ENCODE measurements at regions not wholly inside any gene's neighbourhood (a gene's known extent, or its start where the extent isn't known, plus 50 kb on each side); places are given as distances from the start of the nearest gene placed in this dataset.
"Not testable (repeated sequence)": the region's sequence is repeated elsewhere in the genome, so short reads cannot be mapped to it uniquely, and the experiment has no call there.

DNA sequence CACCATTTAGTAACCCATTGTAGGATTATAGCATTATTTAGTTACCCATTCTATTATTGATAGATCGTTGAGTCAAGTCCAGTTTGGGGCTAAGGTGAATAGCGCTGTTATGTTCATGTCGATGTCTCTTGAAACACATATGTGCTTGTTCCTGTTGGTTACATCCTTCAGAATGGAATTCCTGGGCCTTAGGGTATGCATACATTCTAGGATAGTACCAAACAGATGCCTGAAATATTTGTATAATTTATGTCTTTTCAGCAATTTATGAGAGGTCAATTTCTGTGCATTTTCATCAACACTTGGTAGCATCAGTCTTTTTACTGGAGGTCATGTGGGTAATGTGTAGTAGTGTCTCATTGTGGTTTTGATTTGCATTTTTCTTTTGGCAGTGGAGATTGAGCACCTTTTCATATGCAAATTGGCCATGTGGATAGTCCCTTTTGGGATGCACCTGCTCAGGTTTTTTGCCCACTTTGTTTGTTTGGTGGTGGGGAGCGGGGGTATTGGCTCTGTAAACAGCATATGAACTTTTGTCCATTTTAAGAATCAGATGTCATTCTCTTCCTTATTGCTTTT, 104.2 kb downstream of the CDRT15L2 start:
- DNase-seq: not testable (repeated sequence)

DNA sequence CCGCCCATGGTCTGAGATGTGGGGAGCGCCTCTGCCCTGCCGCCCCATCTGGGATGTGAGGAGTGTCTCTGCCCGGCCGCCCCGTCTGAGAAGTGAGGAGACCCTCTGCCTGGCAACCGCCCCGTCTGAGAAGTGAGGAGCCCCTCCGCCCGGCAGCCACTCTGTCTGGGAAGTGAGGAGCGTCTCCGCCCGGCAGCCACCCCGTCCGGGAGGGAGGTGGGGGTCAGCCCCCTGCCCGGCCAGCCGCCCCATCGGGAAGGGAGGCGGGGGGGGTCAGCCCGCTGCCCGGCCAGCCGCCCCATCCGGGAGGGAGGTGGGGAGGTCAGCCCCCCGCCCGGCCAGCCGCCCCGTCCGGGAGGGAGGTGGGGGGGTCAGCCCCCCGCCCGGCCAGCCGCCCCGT, 105.5 kb downstream of the CDRT15L2 start:
- DNase-seq: not testable (repeated sequence)

DNA sequence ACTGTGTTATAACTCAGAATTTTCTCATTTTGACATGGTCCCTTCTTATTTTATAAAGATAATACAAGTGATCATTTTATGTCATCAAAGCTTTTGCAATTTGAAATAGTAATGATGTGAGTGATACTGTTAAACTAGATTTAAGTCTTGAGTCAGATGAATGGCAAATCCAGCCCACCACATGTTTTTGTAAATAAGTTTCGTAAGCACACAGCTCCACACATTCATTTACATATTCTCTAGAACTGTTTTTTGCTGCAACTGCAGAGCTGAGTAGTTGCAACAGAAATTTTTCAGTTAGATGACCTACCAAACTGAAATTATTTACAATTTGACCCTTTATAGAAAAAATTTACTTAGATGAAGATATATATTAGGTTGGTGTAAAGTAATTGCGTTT, 108.1 kb downstream of the CDRT15L2 start:
- not testable (repeated sequence) for DNase-seq

DNA sequence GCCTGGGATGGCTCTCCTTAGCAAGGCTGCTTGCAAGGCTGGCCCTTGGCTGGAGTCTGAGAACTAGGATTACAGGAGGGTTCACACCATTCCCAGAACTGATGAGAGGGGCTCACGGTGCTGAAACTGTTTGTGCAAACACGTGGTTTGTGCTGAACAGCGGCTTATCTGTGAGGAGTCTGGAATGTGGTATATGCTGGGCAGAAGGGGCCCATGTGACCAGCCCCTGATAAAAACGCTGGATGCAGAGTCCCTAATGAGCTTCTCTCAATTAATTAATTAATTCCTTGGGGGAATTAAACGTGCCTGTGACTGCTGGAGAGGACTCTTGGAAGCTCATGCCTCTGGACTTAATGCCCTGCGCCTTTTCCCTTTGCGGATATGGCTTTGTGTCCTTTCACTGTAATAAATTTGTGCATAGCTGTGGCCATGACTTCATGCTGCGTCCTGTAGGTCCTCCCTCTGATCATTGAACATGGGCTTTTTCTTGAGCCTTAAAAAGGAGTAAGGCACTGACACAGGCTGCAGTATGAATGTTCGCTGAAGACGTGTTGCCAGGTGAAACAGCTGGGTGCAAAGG, 109.7 kb downstream of the CDRT15L2 start:
- not testable (repeated sequence) for DNase-seq

DNA sequence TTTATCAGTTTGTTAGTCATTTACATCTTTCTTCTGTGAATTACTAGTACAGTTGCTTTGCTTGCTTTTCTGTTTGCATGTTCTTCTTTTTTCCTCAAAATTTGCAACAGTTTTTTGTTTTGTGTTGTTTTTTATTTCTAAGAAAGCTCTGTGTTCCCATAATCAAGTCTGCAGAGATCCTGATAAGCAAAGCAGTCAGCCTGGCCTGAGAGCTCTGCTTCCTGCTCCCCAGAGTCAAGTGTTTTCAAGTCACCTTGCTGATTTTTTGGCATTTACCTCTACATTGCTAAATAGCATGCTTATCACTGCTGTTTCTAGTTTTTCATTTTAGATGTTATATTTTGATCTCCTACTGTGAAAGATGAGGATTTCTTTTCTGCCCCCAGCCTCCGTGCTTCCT, 113.2 kb downstream of the CDRT15L2 start:
- DNase-seq: not testable (repeated sequence)

DNA sequence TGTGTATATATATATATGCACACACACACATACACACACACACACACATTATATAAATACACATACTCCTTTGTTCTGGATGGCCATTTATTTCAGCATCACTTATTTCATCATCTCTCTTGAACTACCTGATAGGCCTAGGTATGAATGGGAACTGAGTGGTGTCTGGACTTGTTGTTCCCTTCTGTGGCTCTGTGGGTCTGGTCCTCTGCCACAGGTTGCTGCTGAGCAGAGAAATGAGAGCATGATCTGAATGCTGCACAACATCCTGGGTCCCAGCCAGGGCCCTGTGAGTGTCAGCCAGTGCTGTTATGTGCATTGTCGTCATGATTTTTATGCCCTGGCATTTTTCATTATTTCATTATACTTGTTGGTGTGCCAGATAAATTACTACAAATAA, 116.3 kb downstream of the CDRT15L2 start:
- not testable (repeated sequence) for DNase-seq

DNA sequence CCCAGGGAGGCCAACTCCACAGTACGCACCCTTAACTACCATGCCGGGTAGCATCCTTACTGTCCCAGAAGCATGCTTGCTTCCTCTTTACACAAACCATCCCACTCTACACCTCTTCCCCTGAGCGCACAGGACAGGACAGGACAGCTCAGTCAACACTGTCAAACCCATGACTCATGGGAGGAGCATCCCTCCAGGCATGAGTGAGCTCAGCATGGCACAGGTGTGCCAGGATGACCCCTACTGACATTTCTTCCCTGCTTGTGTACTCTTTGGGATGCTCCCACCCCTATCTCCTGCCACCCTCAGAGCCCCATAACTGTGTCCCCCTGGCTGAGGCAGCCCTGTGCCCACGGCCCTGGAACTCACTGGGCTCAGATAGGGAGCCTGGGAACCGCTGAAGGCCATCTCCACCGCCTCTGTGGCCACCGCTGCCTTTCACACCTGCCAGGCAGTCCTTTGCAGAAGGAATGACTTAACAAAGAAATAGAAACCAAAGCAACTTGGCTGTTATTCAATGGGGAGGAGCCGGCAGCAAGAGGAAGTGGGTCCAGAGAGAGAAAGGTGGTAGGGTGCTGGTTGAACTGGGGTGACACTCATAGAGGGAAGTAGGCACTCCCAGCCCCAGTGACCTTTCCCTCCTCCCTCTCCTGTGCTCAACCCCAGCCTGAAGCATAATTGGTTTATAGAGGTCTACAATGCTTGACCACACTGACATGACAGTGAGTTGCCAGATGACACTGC, 119.1 kb downstream of the CDRT15L2 start:
- DNase-seq: not testable (repeated sequence)

DNA sequence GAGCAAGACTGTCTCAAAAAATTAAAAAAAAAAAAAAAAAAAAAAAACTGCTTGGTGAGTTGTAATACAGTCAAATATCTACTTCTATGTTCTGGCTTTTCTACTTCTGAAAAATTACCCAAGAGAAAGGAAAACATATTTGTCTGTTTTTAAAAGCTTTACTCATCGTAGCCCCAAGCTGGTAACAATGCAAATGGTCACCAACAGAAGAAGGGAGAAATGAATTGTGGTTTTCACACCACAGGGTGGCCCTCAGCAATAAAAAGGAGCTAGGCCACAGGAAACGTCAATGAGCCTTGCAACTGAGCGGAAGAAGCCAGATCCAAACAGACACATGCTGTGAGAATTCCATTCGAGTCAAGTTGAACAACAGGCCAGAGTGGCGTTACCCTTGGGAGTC, 121.0 kb downstream of the CDRT15L2 start:
- not testable (repeated sequence) for DNase-seq

DNA sequence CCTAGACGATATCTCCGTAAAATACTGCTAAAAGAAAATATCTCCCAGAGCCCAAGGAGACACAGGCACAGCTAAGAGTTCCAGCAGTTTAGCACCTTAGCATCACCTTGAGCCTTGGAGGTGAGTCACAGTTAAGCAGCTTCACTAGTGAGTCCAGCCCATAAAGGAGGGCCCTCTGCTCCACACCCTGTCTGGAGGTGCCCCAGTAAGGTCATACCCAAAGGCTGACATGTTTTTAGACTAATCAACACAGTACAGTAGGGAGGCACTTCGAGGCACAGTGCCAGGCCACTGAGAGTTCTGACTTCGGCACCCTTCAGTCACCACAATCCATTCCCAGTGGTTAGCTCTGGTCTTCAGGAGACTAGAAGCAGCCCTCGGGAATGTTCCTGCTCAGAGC, 121.8 kb downstream of the CDRT15L2 start:
- DNase-seq: not testable (repeated sequence)

DNA sequence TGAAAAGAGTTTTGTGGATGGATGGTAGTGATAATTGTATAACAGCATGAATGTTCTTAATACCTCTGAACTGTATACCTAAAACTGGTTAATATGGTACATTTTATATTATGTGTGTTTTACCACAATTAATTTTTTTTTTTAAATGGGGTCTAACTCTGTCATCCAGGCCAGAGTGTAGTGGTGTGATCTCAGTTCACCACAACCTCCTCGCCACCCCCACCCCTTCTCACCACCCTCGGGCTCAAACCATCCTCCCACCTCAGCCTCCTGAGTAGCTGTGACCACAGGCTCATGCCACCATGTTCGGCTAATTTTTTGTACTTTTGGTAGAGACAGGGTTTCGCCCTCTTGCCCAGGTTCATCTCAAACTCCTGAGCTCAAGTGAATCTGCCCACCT, 123.2 kb downstream of the CDRT15L2 start:
- no peak for DNase-seq

DNA sequence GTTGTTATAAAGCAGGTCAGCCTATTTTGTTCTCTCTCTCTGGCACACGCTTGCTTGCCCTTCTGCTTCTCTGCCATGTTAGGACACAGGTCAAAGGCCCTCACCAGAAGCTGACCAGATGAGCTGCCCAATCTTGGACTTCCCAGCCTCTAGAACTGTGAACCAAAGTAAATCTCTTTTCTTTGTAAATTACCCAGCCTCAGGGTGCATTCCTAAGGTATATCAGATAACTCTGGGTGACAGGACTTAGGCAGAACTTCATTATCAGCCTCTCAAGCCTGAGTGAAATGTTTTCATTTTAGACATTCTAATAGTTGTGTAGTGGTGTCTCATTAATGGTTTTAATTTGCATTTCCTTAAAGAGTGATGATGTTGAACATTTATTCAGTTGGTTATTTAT, 124.3 kb downstream of the CDRT15L2 start:
- no peak for DNase-seq

DNA sequence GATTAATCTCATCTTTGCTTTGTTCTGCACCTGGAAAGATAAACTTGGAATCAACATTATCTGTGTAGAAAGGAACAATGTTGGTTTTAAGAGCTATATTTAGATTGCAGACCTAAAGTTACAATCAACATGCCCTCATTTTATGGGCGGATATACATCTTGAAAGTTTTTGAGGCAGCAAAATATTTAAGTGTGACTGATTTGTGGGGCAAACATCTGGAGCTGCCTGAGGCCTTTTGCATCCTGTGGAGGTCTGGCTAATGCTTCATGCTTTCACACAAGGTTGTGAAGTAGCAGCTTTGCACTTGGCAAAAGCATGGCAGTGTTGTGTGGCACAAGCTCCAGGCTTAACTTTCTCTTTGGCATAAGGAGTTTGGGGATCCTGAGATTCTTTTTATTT, 125.7 kb downstream of the CDRT15L2 start:
- DNase-seq: not testable (repeated sequence)

DNA sequence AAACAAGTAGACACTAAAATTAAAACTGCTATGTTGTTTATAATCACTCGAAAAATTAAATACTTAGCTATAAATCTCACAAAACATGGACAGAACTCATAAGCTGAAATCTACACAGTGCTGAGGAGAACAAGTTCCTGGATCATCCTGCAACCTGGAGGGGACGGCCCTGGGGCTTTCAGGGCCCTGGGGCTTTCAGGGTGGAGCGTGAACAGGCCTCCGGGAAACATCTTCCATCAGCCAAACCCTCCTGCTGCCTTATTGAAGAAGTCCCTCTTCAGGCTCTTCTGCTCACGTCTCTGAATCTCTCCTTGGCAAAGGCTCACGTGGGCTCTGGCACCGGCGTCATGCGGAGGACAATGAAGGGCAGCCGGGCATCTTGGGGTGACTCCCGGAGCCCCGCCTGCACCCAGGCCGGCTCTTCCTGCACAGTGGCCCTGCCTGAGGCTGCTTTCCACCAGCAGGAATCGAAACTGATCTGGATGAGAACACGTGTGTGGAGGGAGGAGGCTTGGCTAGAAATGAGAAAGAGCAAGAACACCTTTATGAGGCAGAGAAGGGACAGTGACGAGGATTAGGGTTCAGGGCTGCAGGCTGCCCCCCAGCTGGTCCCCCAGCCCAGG, 127.3 kb downstream of the CDRT15L2 start:
- no peak for DNase-seq

DNA sequence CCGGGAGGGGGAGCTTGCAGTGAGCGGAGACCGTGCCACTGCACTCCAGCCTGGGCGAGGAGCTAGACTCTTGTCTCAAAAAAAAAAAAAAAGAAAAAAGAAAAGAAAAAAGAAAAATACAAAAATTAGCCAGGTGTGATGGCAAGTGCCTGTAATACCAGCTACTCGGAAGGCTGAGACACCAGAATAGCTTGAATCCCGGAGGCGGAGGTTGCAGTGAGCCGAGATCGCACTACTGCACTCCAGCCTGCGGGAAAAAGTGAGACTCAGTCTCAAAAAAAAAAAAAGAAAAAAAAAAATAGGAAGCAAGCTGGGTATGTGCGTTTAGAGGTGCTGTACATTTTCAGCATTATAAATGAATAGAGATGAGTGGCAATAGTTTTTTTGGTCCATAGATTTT, 129.3 kb downstream of the CDRT15L2 start:
- DNase-seq: not testable (repeated sequence)

DNA sequence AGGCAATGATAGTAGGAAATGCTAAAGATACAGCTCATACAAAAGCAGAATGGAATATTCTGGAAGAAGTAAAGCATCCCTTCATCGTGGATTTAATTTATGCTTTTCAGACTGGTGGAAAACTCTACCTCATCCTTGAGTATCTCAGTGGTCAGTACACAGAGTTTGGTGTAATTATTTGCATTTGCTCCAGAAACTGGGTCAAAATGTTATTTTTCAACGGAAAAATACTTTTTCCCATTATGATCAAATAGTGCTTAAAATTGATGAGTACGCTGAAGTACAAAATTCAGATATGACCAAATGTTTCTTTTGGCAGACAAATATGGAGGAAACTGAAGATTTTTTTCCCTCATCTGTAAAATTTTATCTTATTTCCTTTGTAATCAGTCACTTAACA, 137.0 kb downstream of the CDRT15L2 start:
- not testable (repeated sequence) for DNase-seq

DNA sequence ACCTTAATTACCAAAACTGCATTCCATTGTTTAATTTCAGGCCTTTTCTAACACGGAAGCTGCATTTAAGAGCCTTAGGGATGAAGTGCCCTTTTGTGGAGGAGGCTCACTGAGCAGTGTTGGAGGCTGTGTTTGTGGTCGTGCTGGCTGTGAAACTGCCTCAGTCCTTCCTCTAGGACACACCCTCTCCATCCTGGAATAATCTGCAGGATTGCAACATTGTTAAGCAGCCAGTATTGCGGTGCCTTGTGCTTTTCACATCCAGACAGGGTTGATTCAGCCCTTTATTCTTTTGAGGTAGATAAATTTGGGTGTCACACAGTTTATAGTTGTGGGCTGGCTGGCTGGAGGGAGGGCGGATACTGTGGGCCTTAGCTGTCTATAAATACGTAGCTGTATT, 141.6 kb downstream of the CDRT15L2 start:
- DNase-seq: no peak

DNA sequence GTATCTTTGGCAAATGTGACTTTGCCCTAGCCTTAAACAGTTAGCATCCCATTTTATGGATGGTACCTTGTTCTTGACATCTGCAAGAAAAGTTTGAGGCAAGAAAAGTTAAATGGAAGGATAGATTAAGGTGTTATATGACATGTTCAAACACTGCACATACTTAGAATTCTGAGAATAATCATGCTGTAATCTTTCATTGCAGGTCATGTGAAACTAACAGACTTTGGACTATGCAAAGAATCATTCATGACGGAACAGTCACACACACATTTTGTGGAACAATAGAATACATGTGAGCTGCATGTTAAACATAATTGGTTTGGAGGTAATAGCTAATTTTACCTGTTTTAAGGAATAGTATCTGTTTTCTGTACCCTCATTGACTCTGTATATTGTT, 144.9 kb downstream of the CDRT15L2 start:
- not testable (repeated sequence) for DNase-seq

DNA sequence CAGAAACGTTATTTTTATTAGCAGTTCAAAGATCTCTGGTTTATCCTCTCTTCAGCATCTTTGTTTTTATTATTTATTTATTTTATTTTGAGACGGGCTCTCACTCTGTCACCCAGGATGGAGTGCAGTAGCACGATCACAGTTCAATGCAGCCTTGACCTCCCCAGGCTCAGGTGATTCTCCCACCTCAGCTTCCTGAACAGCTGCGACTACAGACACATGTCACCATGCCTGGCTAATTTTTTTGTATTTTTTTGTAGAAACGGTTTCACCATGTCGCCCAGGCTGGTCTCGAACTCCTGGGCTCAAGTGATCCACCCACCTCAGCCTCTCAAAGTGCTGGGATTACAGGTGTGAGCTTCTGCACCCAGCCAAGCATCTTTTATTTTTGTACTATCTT, 147.7 kb downstream of the CDRT15L2 start:
- not testable (repeated sequence) for DNase-seq

DNA sequence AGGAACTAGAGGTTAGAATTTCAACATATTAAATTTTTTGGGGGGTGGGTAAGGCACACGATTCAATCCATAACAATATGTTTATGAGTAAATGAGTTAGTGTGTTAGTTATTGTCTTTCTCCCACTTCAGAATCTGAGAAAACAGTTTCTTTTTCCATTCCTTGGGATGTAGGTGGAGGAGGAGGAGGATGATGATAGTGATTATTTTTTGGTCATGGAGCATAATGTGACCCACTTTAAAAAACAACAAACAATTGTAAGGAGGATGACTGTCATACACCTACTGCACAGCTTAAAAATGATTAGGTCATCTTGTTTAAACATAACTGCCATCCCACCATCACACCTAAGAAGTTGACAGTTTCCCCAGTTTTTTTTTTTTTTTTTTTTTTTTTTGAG, 148.7 kb downstream of the CDRT15L2 start:
- no peak for DNase-seq

DNA sequence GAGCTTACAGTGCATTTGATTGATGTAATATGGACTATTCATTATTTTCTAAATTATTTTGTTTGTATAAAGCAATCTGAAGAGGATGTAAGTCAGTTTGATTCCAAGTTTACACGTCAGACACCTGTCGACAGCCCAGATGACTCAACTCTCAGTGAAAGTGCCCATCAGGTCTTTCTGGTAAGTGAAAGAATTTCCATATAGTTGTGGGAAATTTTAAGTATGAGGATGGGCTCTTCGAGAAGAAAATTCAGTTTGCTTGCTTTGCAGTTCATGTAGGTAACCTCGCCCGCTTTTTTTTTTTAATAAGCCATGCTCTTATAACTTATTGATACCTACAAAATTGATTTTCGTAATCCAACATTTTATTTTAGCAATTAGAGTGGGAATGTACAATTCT, 151.6 kb downstream of the CDRT15L2 start:
- DNase-seq: not testable (repeated sequence)

DNA sequence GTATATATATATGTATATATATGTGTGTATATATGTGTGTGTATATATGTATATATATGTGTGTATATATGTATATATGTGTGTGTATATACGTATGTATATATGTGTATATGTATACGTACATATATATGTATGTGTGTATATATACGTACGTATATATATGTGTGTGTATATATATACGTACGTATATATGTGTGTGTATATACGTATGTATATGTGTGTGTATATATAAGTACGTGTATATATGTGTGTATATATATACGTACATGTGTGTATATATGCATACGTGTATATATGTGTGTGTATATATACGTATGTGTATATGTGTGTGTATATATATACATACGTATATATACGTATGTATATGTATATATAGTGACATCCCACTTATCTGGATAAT, 154.4 kb downstream of the CDRT15L2 start:
- DNase-seq: no peak

DNA sequence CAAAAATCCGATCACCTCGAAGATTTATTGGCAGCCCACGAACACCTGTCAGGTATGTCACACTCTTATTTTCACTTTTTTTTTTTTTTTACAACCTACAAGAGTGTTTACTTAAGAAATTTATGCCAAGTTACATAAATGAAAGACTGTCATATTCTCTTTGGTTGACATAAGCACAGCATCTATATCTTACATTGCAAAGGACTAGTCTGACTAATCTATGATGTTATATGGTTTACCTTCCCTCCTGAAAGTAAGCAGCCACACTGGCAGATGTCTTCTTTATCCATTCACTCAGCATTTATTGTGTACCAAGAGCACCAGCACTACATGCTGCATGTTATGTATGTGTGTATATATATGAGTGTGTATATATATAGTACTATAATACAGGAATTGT, 156.3 kb downstream of the CDRT15L2 start:
- DNase-seq: no peak

DNA sequence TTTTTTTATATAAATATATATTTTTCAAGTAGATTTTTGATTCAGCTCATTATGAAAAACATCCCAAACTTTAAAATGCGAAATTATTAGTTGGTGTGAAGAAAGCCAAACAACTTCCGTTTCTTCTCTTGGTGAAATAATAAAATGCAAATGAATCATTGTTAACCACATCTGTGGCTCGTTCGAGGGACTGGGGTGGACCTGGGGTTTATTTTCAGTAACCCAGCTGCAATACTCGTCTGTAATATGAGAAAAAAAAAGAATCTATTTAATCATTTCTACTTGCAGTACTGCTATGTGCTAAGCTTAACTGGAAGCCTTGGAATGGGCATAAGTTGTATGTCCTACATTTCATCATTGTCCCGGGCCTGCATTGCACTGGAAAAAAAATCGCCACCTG, 158.1 kb downstream of the CDRT15L2 start:
- not testable (repeated sequence) for DNase-seq

DNA sequence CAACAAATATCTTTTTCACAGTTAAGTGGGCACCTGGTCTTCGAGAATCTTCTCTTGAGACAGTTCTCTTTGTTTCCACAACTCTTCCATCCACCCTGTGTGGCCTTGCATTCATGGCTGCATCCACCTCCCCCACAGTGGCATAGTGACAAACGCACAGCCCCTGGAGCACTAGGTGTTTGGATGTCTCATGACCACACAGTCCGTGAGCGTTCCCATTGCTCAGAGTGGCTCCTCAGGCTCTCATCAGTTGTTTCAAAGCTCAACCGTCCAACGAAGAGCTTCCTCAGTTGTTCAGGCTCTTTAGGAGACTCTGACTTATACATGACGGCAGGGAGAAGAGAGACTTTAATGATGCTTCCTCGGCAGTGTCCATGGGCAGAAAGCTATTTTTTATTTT, 191.6 kb downstream of the CDRT15L2 start:
- no peak for DNase-seq

Measured in 8988T (cell line).